SK-N-SH (cell line): ENCODE measurements at regions not wholly inside any gene's neighbourhood (a gene's known extent, or its start where the extent isn't known, plus 50 kb on each side); places are given as distances from the start of the nearest gene placed in this dataset.

Source experiments
- CTCF ChIA-PET: fragments of 300-600, 350-600 bp; formaldehyde crosslinking; extraction: SDS; loops from one replicate; lab custom pipeline; 2021; lab: Yijun Ruan, JAX
- POLR2A ChIA-PET: fragments of 350-600 bp; sonication (Branson Sonifier 250); formaldehyde crosslinking; extraction: SDS; loops from one replicate; lab custom pipeline; 2020; ENCODE audit warnings: antibody characterized with exemption, inconsistent platforms; lab: Yijun Ruan, JAX
- DNase-seq: peaks from one replicate; pipeline ENCODE4 v3.0.0; 2012
- H2AFZ ChIP-seq: fragments of 200-600 bp; sonication (generic); 2 replicates; pipeline ENCODE4 v1.8.1; 2016; ENCODE audit warnings: antibody characterized with exemption, mild to moderate bottlenecking, low read depth
- H3F3A ChIP-seq: fragments of 200-600 bp; sonication (generic); replicated peaks from 2 replicates; pipeline ENCODE3; 2016; ENCODE audit warnings: antibody characterized with exemption, mild to moderate bottlenecking; ENCODE audit not compliant: insufficient read depth
- H3K27ac ChIP-seq, 2 experiments: fragments of 200-500 bp in 1 of 2; fragments of 200-600 bp in 1 of 2; sonication (Bioruptor generic) in 1 of 2; sonication (generic), shearing (Covaris generic) in 1 of 2; 2 replicates each; pipeline versions ENCODE4 v1.5.1 to v1.6.1; 2014 to 2016; ENCODE audit warnings: low read depth in 2 of 2, inconsistent platforms in 1 of 2, low read length in 1 of 2, mild to moderate bottlenecking in 1 of 2, mixed read lengths in 1 of 2
- H3K27me3 ChIP-seq: fragments of 200-600 bp; sonication (generic), shearing (Covaris generic); 2 replicates; pipeline ENCODE4 v1.6.1; 2016; ENCODE audit warnings: mixed run types; ENCODE audit not compliant: insufficient read depth
- H3K36me3 ChIP-seq, 2 experiments: fragments of 200-500 bp in 1 of 2; fragments of 200-600 bp in 1 of 2; sonication (Bioruptor generic) in 1 of 2; sonication (generic) in 1 of 2; replicated peaks in 1 of 2; 2 replicates each; pipeline versions ENCODE3 to v1.5.1; 2014 to 2016; ENCODE audit warnings: low read length in 1 of 2, mild to moderate bottlenecking in 1 of 2; ENCODE audit not compliant: insufficient read depth in 2 of 2, control insufficient read depth in 1 of 2
- H3K4me1 ChIP-seq, 2 experiments: fragments of 200-500 bp in 1 of 2; fragments of 200-600 bp in 1 of 2; sonication (Bioruptor generic) in 1 of 2; sonication (generic), shearing (Covaris generic) in 1 of 2; 2 replicates each; pipeline versions ENCODE4 v1.5.1 to v1.6.1; 2014 to 2016; ENCODE audit warnings: low read depth in 1 of 2, low read length in 1 of 2, mixed run types in 1 of 2; ENCODE audit not compliant: insufficient read depth in 2 of 2, control insufficient read depth in 1 of 2
- H3K4me2 ChIP-seq: fragments of 200-600 bp; sonication (generic), shearing (Covaris generic); 2 replicates; pipeline ENCODE4 v1.6.1; 2017; ENCODE audit warnings: mixed run types
- H3K4me3 ChIP-seq, 2 experiments: fragments of 200-500 bp in 1 of 2; fragments of 200-600 bp in 1 of 2; sonication (Bioruptor generic) in 1 of 2; sonication (generic), shearing (Covaris generic) in 1 of 2; 2 replicates each; pipeline versions ENCODE4 v1.5.1 to v1.8.1; 2014 to 2016; ENCODE audit warnings: low read depth in 2 of 2, inconsistent platforms in 1 of 2, low read length in 1 of 2, mild to moderate bottlenecking in 1 of 2, mixed read lengths in 1 of 2, moderate library complexity in 1 of 2
- H3K79me2 ChIP-seq: fragments of 200-600 bp; sonication (generic); 2 replicates; pipeline ENCODE4 v1.8.1; 2017; ENCODE audit warnings: mild to moderate bottlenecking; ENCODE audit not compliant: insufficient read depth
- H3K9ac ChIP-seq: fragments of 200-600 bp; sonication (generic); 2 replicates; pipeline ENCODE4 v1.6.1; 2017; ENCODE audit warnings: mixed run types
- H3K9me2 ChIP-seq: fragments of 200-600 bp; sonication (generic); 2 replicates; pipeline ENCODE4 v1.6.1; 2017; ENCODE audit warnings: mixed run types
- H3K9me3 ChIP-seq: fragments of 200-600 bp; sonication (generic); 2 replicates; pipeline ENCODE4 v1.6.1; 2017; ENCODE audit warnings: mixed run types, mild to moderate bottlenecking, moderate library complexity
- H4K20me1 ChIP-seq: fragments of 200-600 bp; sonication (generic); 2 replicates; pipeline ENCODE4 v1.6.1; 2017; ENCODE audit warnings: mild to moderate bottlenecking, mixed run types; ENCODE audit not compliant: insufficient read depth
- ELF1 ChIP-seq: IDR thresholded peaks from 2 replicates; pipeline ENCODE4 v1.4.0; 2012
- FOXM1 ChIP-seq: IDR thresholded peaks from 2 replicates; pipeline ENCODE4 v1.4.0; 2012; ENCODE audit warnings: low read depth, mild to moderate bottlenecking
- GABPA ChIP-seq: IDR thresholded peaks from 2 replicates; pipeline ENCODE4 v1.4.0; 2012; ENCODE audit warnings: low read depth, mild to moderate bottlenecking
- GATA2 ChIP-seq: sonication (generic); formaldehyde crosslinking; IDR thresholded peaks from 2 replicates; pipeline ENCODE4 v1.5.0; 2020; ENCODE audit warnings: mild to moderate bottlenecking, missing genetic modification reagents
- NFIC ChIP-seq: IDR thresholded peaks from 2 replicates; pipeline ENCODE4 v1.4.0; 2012; ENCODE audit warnings: borderline replicate concordance
- NRF1 ChIP-seq: IDR thresholded peaks from 2 replicates; pipeline ENCODE4 v1.6.1; 2012; ENCODE audit warnings: low read depth, mild to moderate bottlenecking, low read length
- RAD21 ChIP-seq: IDR thresholded peaks from 2 replicates; pipeline ENCODE4 v1.6.1; 2012; ENCODE audit warnings: mild to moderate bottlenecking, low read length
- RCOR1 ChIP-seq: fragments of 150-350 bp; IDR thresholded peaks from 2 replicates; pipeline ENCODE4 v1.6.1; 2017; ENCODE audit warnings: antibody characterized with exemption, low read length
- SIN3A ChIP-seq: IDR thresholded peaks from 2 replicates; pipeline ENCODE4 v1.6.1; 2012; ENCODE audit warnings: low read depth, mild to moderate bottlenecking, low read length, moderate library complexity, borderline replicate concordance
- TAF1 ChIP-seq: IDR thresholded peaks from 2 replicates; pipeline ENCODE4 v1.6.1; 2012; ENCODE audit warnings: low read depth, mild to moderate bottlenecking, low read length, moderate library complexity, borderline replicate concordance
- TCF12 ChIP-seq: IDR thresholded peaks from 2 replicates; pipeline ENCODE4 v1.4.0; 2012
- TEAD4 ChIP-seq: IDR thresholded peaks from 2 replicates; pipeline ENCODE4 v1.4.0; 2012; ENCODE audit warnings: mild to moderate bottlenecking, borderline replicate concordance; ENCODE audit not compliant: insufficient read depth
- YY1 ChIP-seq: IDR thresholded peaks from 2 replicates; pipeline ENCODE4 v1.4.0; 2012; ENCODE audit warnings: low read depth, mild to moderate bottlenecking
- WGBS: methylation state at CpG from one replicate; pipeline ENCODE4 v1.1.6; 2017; ENCODE audit warnings: low lambda C conversion rate; 5-methylcytosine and 5-hydroxymethylcytosine counted together
- TF ChIP-seq, protein P1 (sequence below): fragments of 150-350 bp; IDR thresholded peaks from 2 replicates; pipeline ENCODE4 v1.6.1; 2017; ENCODE audit warnings: antibody characterized with exemption, low read length, low read depth, borderline replicate concordance
- TF ChIP-seq, protein P2 (sequence below): IDR thresholded peaks from 2 replicates; pipeline ENCODE4 v1.6.1; 2012; ENCODE audit warnings: mild to moderate bottlenecking, low read depth, low read length, moderate library complexity

DNA sequence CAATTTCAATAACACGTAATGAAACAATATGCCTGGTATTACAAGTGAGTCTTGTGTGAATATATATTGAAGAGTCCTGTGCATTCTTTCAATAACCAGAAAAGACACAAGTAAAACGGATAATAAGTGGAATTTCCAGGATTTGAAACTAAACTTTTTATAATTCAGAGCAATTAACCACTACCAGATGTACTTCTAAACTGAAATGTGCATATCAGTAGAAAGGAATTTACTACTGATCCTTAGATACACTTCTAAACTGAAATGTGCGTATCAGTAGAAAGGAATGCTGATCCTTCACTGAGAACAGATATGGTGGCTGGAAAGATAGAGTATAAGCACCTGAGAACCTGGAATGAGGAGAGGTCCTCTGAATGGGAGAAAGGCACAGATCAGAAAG, 470.9 kb upstream of the SPHKAP start (continued):
- TF ChIP-seq YY1 = no peak; the same call in 1 of the 2 replicates
- TF ChIP-seq NRF1 = no peak
- TF ChIP-seq RAD21 = no peak

DNA sequence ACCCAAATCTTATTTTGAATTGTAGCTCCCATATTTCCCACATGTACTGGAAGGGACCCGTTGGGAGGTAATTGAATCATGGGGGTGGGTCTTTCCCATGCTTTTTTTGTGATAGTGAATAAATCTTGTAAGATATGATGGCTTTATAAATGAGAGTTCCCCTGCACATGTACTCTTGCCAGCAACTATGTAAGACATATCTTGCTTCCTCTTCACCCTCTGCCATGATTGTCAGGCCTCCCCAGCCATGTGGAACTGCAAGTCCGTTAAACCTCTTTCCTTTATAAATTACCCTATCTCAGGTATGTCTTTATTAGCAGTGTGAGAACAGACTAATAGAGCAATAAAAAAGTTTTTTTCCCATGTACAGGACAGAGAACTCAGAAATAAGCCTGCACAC, 468.4 kb upstream of the SPHKAP start:
- H3K9ac ChIP-seq = no peak overlapping the region
- H3K4me3 ChIP-seq = no peak overlapping the region
- TF ChIP-seq ELF1 (no peak), NFIC (no peak), RCOR1 (no peak), SIN3A (no peak), TAF1 (no peak), YY1 (no peak), GATA2 (CRISPR knock-in tag) (no peak), TCF12 (no peak), TEAD4 (no peak), RAD21 (no peak), GABPA (no peak), FOXM1 (no peak)
- TF ChIP-seq, protein P1, sequence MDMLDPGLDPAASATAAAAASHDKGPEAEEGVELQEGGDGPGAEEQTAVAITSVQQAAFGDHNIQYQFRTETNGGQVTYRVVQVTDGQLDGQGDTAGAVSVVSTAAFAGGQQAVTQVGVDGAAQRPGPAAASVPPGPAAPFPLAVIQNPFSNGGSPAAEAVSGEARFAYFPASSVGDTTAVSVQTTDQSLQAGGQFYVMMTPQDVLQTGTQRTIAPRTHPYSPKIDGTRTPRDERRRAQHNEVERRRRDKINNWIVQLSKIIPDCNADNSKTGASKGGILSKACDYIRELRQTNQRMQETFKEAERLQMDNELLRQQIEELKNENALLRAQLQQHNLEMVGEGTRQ = no peak
- TF ChIP-seq, protein P2, sequence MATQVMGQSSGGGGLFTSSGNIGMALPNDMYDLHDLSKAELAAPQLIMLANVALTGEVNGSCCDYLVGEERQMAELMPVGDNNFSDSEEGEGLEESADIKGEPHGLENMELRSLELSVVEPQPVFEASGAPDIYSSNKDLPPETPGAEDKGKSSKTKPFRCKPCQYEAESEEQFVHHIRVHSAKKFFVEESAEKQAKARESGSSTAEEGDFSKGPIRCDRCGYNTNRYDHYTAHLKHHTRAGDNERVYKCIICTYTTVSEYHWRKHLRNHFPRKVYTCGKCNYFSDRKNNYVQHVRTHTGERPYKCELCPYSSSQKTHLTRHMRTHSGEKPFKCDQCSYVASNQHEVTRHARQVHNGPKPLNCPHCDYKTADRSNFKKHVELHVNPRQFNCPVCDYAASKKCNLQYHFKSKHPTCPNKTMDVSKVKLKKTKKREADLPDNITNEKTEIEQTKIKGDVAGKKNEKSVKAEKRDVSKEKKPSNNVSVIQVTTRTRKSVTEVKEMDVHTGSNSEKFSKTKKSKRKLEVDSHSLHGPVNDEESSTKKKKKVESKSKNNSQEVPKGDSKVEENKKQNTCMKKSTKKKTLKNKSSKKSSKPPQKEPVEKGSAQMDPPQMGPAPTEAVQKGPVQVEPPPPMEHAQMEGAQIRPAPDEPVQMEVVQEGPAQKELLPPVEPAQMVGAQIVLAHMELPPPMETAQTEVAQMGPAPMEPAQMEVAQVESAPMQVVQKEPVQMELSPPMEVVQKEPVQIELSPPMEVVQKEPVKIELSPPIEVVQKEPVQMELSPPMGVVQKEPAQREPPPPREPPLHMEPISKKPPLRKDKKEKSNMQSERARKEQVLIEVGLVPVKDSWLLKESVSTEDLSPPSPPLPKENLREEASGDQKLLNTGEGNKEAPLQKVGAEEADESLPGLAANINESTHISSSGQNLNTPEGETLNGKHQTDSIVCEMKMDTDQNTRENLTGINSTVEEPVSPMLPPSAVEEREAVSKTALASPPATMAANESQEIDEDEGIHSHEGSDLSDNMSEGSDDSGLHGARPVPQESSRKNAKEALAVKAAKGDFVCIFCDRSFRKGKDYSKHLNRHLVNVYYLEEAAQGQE = no peak
- H3K36me3 ChIP-seq = no peaks in the 10 kb centered on the region
- no peak overlapping the region for H3K27ac ChIP-seq
- DNase-seq = no peak
- no peaks in the 10 kb centered on the region for H3K9me3 ChIP-seq
- ChIA-PET CTCF (interaction anchor here (2.2 kb wide), 1 partner anchor 8 kb away, joined by 8 read pairs; no protein-coding TSS in a partner anchor), POLR2A (no interaction called here)
- H3K4me2 ChIP-seq = no peak overlapping the region
- no peak overlapping the region for H2AFZ ChIP-seq
- no peaks in the 10 kb centered on the region for H3K27me3 ChIP-seq
- H3K79me2 ChIP-seq = no peaks in the 10 kb centered on the region
- WGBS = 18% methylated on average over 2 of the region's 2 CpGs
- no peaks in the 10 kb centered on the region for H3K4me1 ChIP-seq
- H3F3A ChIP-seq = peaks cover 3% of the 10 kb centered on the region
- H4K20me1 ChIP-seq = no peaks in the 10 kb centered on the region
- no peaks in the 10 kb centered on the region for H3K9me2 ChIP-seq
